RCC 7860 (cell line): ENCODE measurements at regions not wholly inside any gene's neighbourhood (a gene's known extent, or its start where the extent isn't known, plus 50 kb on each side); places are given as distances from the start of the nearest gene placed in this dataset.
"Not testable (repeated sequence)": the region's sequence is repeated elsewhere in the genome, so short reads cannot be mapped to it uniquely, and the experiment has no call there.

ENCODE experiments used
- DNase-seq: peaks from one replicate; pipeline ENCODE4 v3.0.0-alpha.2; 2015; ENCODE audit warnings: low spot score
- FAIRE-seq: peaks from 2 replicates; lab custom pipeline; 2012; peaks lifted over from hg19 to GRCh38; lab: Jason Lieb, UNC

GRCh38 chr18:44359741-44360140, 320.9 kb upstream of the SETBP1 start:
- FAIRE-seq, DNase-seq: not testable (repeated sequence)

GRCh38 chr18:44362213-44362612, 318.5 kb upstream of the SETBP1 start:
- FAIRE-seq, DNase-seq: not testable (repeated sequence)

- DNase-seq (no peak), FAIRE-seq (no peak)
These were observed 309.8 kb upstream of the SETBP1 start for GRCh38 chr18:44370861-44371260.

- no peak for FAIRE-seq
- DNase-seq, result no peak
These were observed 305.7 kb upstream of the SETBP1 start for GRCh38 chr18:44374966-44375365.

- FAIRE-seq, result no peak
These were observed 294.3 kb upstream of the SETBP1 start for GRCh38 chr18:44386401-44386800.

GRCh38 chr18:44388329-44388728, 292.4 kb upstream of the SETBP1 start:
- DNase-seq (no peak), FAIRE-seq (no peak)

More at GRCh38 chr18:44386401-44386800, 294.3 kb upstream of the SETBP1 start:
- DNase-seq, result no peak

- FAIRE-seq (no peak), DNase-seq (no peak)
These were observed 287.8 kb upstream of the SETBP1 start for GRCh38 chr18:44392933-44393332.

- DNase-seq (no peak), FAIRE-seq (no peak)
These were observed 287.3 kb upstream of the SETBP1 start for GRCh38 chr18:44393406-44393805.

GRCh38 chr18:44396550-44396949, 284.1 kb upstream of the SETBP1 start:
- FAIRE-seq, result no peak

GRCh38 chr18:44409071-44409470, 271.6 kb upstream of the SETBP1 start:
- FAIRE-seq (no peak), DNase-seq (no peak)

More at GRCh38 chr18:44396550-44396949, 284.1 kb upstream of the SETBP1 start:
- DNase-seq, result no peak

- FAIRE-seq (no peak), DNase-seq (no peak)
These were observed 271.2 kb upstream of the SETBP1 start for GRCh38 chr18:44409515-44409914.

- DNase-seq (no peak), FAIRE-seq (no peak)
These were observed 269.9 kb upstream of the SETBP1 start for GRCh38 chr18:44410740-44411139.

- DNase-seq (no peak), FAIRE-seq (no peak)
These were observed 269.3 kb upstream of the SETBP1 start for GRCh38 chr18:44411262-44411905.

GRCh38 chr18:44411976-44412375, 268.7 kb upstream of the SETBP1 start:
- FAIRE-seq, result no peak

GRCh38 chr18:44423814-44424644, 256.7 kb upstream of the SETBP1 start:
- DNase-seq, result no peak

More at GRCh38 chr18:44411976-44412375, 268.7 kb upstream of the SETBP1 start:
- DNase-seq, result no peak

GRCh38 chr18:44424645-44425035, 256.0 kb upstream of the SETBP1 start:
- FAIRE-seq, result no peak
- no peak for DNase-seq

More at GRCh38 chr18:44423814-44424644, 256.7 kb upstream of the SETBP1 start:
- FAIRE-seq, result no peak

- no peak for FAIRE-seq
- DNase-seq, result no peak
These were observed 255.5 kb upstream of the SETBP1 start for GRCh38 chr18:44425161-44425560.

- no peak for FAIRE-seq
- DNase-seq, result no peak
These were observed 243.1 kb upstream of the SETBP1 start for GRCh38 chr18:44437603-44438002.

GRCh38 chr18:44450226-44450625, 230.5 kb upstream of the SETBP1 start:
- FAIRE-seq (no peak), DNase-seq (no peak)

GRCh38 chr18:44452346-44452745, 228.3 kb upstream of the SETBP1 start:
- FAIRE-seq (no peak), DNase-seq (no peak)

- FAIRE-seq (no peak), DNase-seq (no peak)
These were observed 227.2 kb upstream of the SETBP1 start for GRCh38 chr18:44453505-44453904.

- peak; percentile 17 for DNase-seq
These were observed 221.9 kb upstream of the SETBP1 start for GRCh38 chr18:44458777-44459176.

More at GRCh38 chr18:44458777-44459176, 221.9 kb upstream of the SETBP1 start:
- FAIRE-seq, result no peak
